DND-41 (cell line): ENCODE measurements at regions not wholly inside any gene's neighbourhood (a gene's known extent, or its start where the extent isn't known, plus 50 kb on each side); places are given as distances from the start of the nearest gene placed in this dataset.

Source experiments
- ATAC-seq: fragments of 200-7000 bp; cut with Tn5 transposase; 3 replicates; pipeline ENCODE4 v1.9.1; 2021; ENCODE audit warnings: low read depth; ENCODE audit not compliant: insufficient read depth
- DNase-seq: peaks from one replicate; pipeline ENCODE4 v3.0.0-alpha.2; 2020
- H2AFZ ChIP-seq: 2 replicates; pipeline ENCODE4 v1.6.0; 2012; ENCODE audit warnings: low read depth, low read length
- H3K27ac ChIP-seq: 2 replicates; pipeline ENCODE4 v1.5.1; 2012; ENCODE audit warnings: low read length, inconsistent platforms
- H3K27me3 ChIP-seq: fragments of 200-600 bp; sonication (generic); 2 replicates; pipeline ENCODE4 v1.6.0; 2012; ENCODE audit warnings: low read length, mild to moderate bottlenecking, inconsistent platforms; ENCODE audit not compliant: insufficient read depth, poor library complexity
- H3K36me3 ChIP-seq: 2 replicates; pipeline ENCODE4 v1.5.1; 2012; ENCODE audit warnings: low read length, inconsistent platforms; ENCODE audit not compliant: insufficient read depth
- H3K4me1 ChIP-seq: 2 replicates; pipeline ENCODE4 v1.5.1; 2012; ENCODE audit warnings: mild to moderate bottlenecking, low read length; ENCODE audit not compliant: insufficient read depth
- H3K4me2 ChIP-seq: 2 replicates; pipeline ENCODE4 v1.6.0; 2012; ENCODE audit warnings: mild to moderate bottlenecking, moderate library complexity, low read length, inconsistent platforms; ENCODE audit not compliant: insufficient read depth
- H3K4me3 ChIP-seq, 2 experiments: fragments of 200-600 bp in 1 of 2; shearing (Covaris generic) in 1 of 2; 2 replicates each; pipeline ENCODE4 v1.5.1; 2012 to 2016; ENCODE audit warnings: inconsistent platforms in 2 of 2, low read length in 2 of 2, mild to moderate bottlenecking in 2 of 2, low read depth in 1 of 2, moderate library complexity in 1 of 2
- H3K79me2 ChIP-seq: 2 replicates; pipeline ENCODE4 v1.6.0; 2012; ENCODE audit warnings: low read length, inconsistent platforms; ENCODE audit not compliant: insufficient read depth
- H3K9ac ChIP-seq: 2 replicates; pipeline ENCODE4 v1.6.0; 2012; ENCODE audit warnings: low read depth, mild to moderate bottlenecking, inconsistent platforms, low read length, moderate library complexity
- H3K9me3 ChIP-seq: 2 replicates; pipeline ENCODE4 v1.5.1; 2012; ENCODE audit warnings: low read length, moderate library complexity, mild to moderate bottlenecking, inconsistent platforms; ENCODE audit not compliant: insufficient read depth, severe bottlenecking
- H4K20me1 ChIP-seq: 2 replicates; pipeline ENCODE4 v1.6.0; 2012; ENCODE audit warnings: low read length; ENCODE audit not compliant: insufficient read depth
- CTCF ChIP-seq: IDR thresholded peaks from 2 replicates; pipeline ENCODE4 v1.5.1; 2012; ENCODE audit warnings: borderline replicate concordance, low read length, moderate library complexity, mild to moderate bottlenecking; ENCODE audit not compliant: poor library complexity, severe bottlenecking; ENCODE audit errors: extremely low read depth
- EZH2 ChIP-seq: IDR thresholded peaks from 3 replicates; pipeline ENCODE4 v1.6.1; 2012; ENCODE audit warnings: borderline replicate concordance, low read depth, mild to moderate bottlenecking, moderate library complexity, low read length, inconsistent platforms; ENCODE audit not compliant: severe bottlenecking

- DNase-seq (no peak), ATAC-seq (no peak)
- no peaks in the 10 kb centered on the region for H4K20me1 ChIP-seq
- H3K9ac ChIP-seq, result no peak overlapping the region
- H3K4me1 ChIP-seq, result no peaks in the 10 kb centered on the region
- no peaks in the 10 kb centered on the region for H3K36me3 ChIP-seq
- H3K4me2 ChIP-seq, result no peak overlapping the region
- no peaks in the 10 kb centered on the region for H3K79me2 ChIP-seq
- H3K4me3 ChIP-seq, result no peak overlapping the region
- H3K27me3 ChIP-seq, result no peaks in the 10 kb centered on the region
- TF ChIP-seq EZH2, result no peak
- no peak for TF ChIP-seq CTCF
- H3K27ac ChIP-seq, result no peak overlapping the region
- H3K9me3 ChIP-seq, result no peaks in the 10 kb centered on the region
- H2AFZ ChIP-seq, result no peak overlapping the region
Observed at GRCh38 chr2:163822033-163822432, 86.2 kb upstream of the FIGN start.

GRCh38 chr2:163812926-163813520 is 77.2 kb upstream of the FIGN start:
- ATAC-seq (no peak), DNase-seq (no peak)
- H3K27ac ChIP-seq, result no peak overlapping the region
- TF ChIP-seq EZH2, result no peak
- no peak for TF ChIP-seq CTCF
- no peaks in the 10 kb centered on the region for H3K4me1 ChIP-seq
- H3K79me2 ChIP-seq, result no peaks in the 10 kb centered on the region
- no peak overlapping the region for H3K4me2 ChIP-seq
- no peak overlapping the region for H2AFZ ChIP-seq
- H3K9me3 ChIP-seq, result no peaks in the 10 kb centered on the region
- H3K36me3 ChIP-seq, result no peaks in the 10 kb centered on the region
- no peaks in the 10 kb centered on the region for H3K27me3 ChIP-seq
- no peaks in the 10 kb centered on the region for H4K20me1 ChIP-seq
- H3K9ac ChIP-seq, result no peak overlapping the region
- H3K4me3 ChIP-seq, result no peak overlapping the region

- TF ChIP-seq EZH2, result no peak
- no peak for TF ChIP-seq CTCF
- Histone ChIP-seq H3K4me1 (no peaks in the 10 kb centered on the region), H3K4me3 (no peak overlapping the region), H3K36me3 (no peaks in the 10 kb centered on the region), H2AFZ (no peak overlapping the region), H4K20me1 (no peaks in the 10 kb centered on the region), H3K79me2 (no peaks in the 10 kb centered on the region), H3K9me3 (no peaks in the 10 kb centered on the region), H3K27me3 (no peaks in the 10 kb centered on the region), H3K27ac (no peak overlapping the region), H3K4me2 (no peak overlapping the region), H3K9ac (no peak overlapping the region)
- ATAC-seq (no peak), DNase-seq (no peak)
Observed at GRCh38 chr2:163808406-163808805, 72.6 kb upstream of the FIGN start.

- H3K4me1 ChIP-seq, result no peaks in the 10 kb centered on the region
- no peak for TF ChIP-seq CTCF
- H4K20me1 ChIP-seq, result no peaks in the 10 kb centered on the region
- H3K36me3 ChIP-seq, result no peaks in the 10 kb centered on the region
- no peak overlapping the region for H3K4me2 ChIP-seq
- no peak overlapping the region for H2AFZ ChIP-seq
- no peak overlapping the region for H3K27ac ChIP-seq
- H3K9ac ChIP-seq, result no peak overlapping the region
- no peaks in the 10 kb centered on the region for H3K27me3 ChIP-seq
- DNase-seq (no peak), ATAC-seq (no peak)
- no peaks in the 10 kb centered on the region for H3K9me3 ChIP-seq
- H3K4me3 ChIP-seq, result no peak overlapping the region
- no peaks in the 10 kb centered on the region for H3K79me2 ChIP-seq
Observed at GRCh38 chr2:163802284-163802683, 66.5 kb upstream of the FIGN start.
